Fibroblast of villous mesenchyme (primary cell): ENCODE measurements at regions not wholly inside any gene's neighbourhood (a gene's known extent, or its start where the extent isn't known, plus 50 kb on each side); places are given as distances from the start of the nearest gene placed in this dataset.

Source experiments
- DNase-seq: peaks from one replicate; pipeline ENCODE4 v3.0.0-alpha.2; 2010; ENCODE audit warnings: low read depth
- H3K4me3 ChIP-seq: 2 replicates; pipeline ENCODE4 v1.5.1; 2011; ENCODE audit warnings: low read depth, mild to moderate bottlenecking, low read length
- TF ChIP-seq, protein P1 (sequence below): IDR thresholded peaks from 2 replicates; pipeline ENCODE4 v1.5.1; 2012; ENCODE audit warnings: low read depth, mild to moderate bottlenecking, low read length; ENCODE audit not compliant: insufficient read depth

DNA sequence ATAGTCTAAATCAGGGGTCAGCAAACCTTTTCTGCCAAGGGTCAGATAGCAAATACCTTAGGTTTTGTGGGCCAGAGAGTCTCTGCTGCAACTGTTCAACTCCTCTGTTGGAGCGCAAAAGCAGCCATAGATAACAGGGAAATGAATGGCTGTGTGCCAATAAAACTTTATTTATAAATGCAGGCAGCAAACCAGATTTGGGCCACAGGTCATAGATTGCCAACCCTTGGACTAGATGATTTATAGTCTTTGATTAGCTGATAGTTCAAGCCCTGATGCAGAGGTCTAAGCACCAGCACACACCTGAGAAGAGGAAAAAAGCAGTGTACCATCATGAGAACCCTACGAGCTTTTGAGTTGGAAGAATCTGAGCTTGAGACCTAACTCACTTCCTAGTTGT lies 86.0 kb upstream of the DYNLRB2 start:
- DNase-seq = no peak
- H3K4me3 ChIP-seq = no peak overlapping the region
- TF ChIP-seq, protein P1, sequence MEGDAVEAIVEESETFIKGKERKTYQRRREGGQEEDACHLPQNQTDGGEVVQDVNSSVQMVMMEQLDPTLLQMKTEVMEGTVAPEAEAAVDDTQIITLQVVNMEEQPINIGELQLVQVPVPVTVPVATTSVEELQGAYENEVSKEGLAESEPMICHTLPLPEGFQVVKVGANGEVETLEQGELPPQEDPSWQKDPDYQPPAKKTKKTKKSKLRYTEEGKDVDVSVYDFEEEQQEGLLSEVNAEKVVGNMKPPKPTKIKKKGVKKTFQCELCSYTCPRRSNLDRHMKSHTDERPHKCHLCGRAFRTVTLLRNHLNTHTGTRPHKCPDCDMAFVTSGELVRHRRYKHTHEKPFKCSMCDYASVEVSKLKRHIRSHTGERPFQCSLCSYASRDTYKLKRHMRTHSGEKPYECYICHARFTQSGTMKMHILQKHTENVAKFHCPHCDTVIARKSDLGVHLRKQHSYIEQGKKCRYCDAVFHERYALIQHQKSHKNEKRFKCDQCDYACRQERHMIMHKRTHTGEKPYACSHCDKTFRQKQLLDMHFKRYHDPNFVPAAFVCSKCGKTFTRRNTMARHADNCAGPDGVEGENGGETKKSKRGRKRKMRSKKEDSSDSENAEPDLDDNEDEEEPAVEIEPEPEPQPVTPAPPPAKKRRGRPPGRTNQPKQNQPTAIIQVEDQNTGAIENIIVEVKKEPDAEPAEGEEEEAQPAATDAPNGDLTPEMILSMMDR = no peak

DNA sequence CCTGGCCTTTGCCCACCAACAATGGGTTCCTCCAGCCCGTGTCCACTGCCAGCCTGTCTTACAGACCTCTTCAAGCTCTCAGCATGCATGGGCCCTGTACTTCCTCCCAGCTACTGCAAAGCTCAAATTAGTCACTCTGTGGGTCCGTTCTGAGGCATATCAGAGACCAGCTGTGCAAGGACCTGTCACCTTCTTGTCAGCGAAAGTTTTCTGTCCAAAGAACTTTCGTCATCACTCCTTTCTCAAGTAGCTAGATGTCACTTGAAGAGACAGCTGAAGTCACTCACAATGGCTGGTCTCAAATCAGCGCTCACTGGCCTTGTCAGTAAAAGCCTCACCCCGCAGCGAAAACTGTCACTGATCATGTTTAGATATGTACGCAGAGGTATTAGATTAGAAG lies 91.4 kb upstream of the DYNLRB2 start:
- DNase-seq = no peak
- no peak overlapping the region for H3K4me3 ChIP-seq
- TF ChIP-seq, protein P1 = no peak

DNA sequence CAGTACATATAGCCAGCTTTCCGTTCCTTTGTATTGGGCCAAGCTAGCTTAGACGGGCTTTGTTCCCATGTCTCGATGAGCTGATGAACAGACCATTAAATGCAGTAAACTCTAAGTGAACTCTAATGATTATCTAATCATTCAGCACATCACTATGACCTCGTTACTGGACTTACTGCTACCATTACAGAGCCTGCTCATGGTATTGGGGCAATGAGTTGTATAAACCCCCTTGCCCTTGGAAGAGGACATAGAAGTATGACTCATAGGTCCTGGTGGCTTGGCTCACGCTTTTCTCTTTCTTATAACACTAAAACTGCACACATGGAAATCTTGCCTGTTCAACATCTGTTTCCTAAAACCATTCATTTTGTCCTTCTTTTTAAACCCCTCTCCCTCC lies 93.6 kb upstream of the DYNLRB2 start:
- TF ChIP-seq, protein P1 = no peak

DNA sequence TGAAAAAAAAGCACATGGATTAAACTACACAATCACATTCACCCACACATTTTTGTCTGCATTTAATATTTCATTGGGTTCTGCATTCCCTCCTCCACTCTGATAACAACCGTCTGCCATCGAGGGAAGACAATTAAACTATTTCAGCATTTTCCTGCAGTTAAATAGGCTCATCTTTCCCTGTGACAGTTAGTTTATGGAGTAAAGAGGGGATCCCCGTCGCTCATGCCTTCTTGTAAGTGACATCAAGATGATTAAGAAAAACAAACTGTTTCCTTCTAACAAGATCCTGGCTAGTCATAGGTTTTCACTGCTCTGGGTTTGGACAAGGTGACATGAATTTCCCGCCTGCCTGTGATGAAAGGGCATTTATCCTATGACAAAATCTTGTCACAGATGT lies 98.0 kb upstream of the DYNLRB2 start:
- H3K4me3 ChIP-seq = no peak overlapping the region
- no peak for DNase-seq
- TF ChIP-seq, protein P1 = no peak

More for the DNA sequence above, 93.6 kb upstream of the DYNLRB2 start:
- H3K4me3 ChIP-seq = no peak overlapping the region
- no peak for DNase-seq

DNA sequence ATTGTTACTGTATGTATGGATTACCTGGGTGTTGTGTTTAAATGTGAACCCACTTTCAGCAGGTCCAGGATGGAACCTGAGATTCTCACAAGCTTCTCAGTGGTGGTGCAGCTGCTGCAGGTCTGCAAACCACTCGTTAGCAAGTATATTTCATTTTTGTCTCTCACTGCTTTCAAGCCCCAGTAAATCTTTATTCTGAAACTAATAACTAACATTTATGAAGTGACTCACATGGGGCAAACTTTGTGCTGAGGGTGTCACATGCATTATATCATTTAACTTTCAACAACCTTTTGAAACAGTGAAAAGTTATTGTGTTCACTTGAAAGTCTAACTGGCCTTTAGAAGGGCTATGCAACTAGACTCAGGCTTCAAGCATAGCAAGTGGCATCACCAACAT lies 98.9 kb upstream of the DYNLRB2 start:
- TF ChIP-seq, protein P1 = no peak
- DNase-seq = no peak
- no peak overlapping the region for H3K4me3 ChIP-seq

DNA sequence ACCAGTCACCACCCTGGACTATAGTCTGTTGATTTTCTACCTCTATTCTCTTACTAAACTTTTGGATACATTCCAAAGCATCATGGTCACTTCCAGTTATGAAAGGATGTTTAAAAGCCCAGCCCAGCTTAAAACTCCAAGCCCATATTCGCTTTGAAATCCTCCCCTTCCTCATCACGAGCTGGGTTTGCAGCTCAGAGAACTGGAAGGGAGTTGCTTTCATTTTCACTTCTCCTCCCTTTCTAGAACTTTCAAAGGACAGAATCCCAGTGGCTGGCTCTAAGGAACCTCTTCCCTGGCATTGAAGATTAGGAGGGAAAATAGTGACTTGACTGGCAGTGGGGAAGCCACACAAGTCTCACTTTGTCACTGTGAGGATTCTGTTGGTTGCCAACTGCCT lies 100.1 kb upstream of the DYNLRB2 start:
- TF ChIP-seq, protein P1 = no peak
- DNase-seq = no peak
- no peak overlapping the region for H3K4me3 ChIP-seq

DNA sequence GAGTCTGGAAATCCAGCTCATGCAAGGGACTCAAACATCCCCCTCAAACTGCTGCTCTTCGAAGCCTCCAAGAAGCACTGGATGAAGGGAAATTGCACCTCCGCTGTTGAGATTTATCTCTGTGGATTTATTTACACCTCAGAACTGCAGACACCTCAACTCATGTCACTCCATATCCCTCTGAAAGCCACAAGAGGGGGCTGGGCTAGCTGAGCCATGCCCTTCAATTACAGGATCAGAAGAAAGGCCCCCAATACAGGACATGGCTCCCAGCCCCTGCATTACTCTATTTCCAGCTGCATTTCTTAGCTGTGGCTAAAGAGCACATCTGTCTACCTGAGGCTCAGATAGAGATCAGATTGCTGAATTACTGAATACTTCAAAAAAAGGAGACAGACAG lies 103.1 kb upstream of the DYNLRB2 start:
- TF ChIP-seq, protein P1 = no peak
- DNase-seq = no peak
- H3K4me3 ChIP-seq = no peak overlapping the region
